K562 (cell line): ENCODE measurements at regions not wholly inside any gene's neighbourhood (a gene's known extent, or its start where the extent isn't known, plus 50 kb on each side); places are given as distances from the start of the nearest gene placed in this dataset.

Experiments
- BACH1 ChIP-seq: fragments of 200-800 bp; sonication (Bioruptor generic); IDR thresholded peaks from 2 replicates; pipeline ENCODE4 v1.6.1; 2016; ENCODE audit warnings: missing genetic modification characterization, missing compliant biosample characterization
- CTCF ChIP-seq, 3 experiments: IDR thresholded peaks in 2 of 3; conservative IDR thresholded peaks in 1 of 3; 2 replicates each; pipeline ENCODE4 v1.5.1; 2011 to 2012; ENCODE audit warnings: low read length in 3 of 3, mild to moderate bottlenecking in 3 of 3, control low read depth in 2 of 3, improper control_type of control experiment in 1 of 3, inconsistent platforms in 1 of 3, low read depth in 1 of 3, mixed read lengths in 1 of 3, moderate library complexity in 1 of 3; ENCODE audit not compliant: insufficient read depth in 2 of 3
- FOSL1 ChIP-seq: fragments of 200-800 bp; sonication (Bioruptor generic); conservative IDR thresholded peaks from 2 replicates; pipeline ENCODE4 v1.6.1; 2016; ENCODE audit warnings: missing genetic modification characterization, missing compliant biosample characterization
- SFPQ ChIP-seq: fragments of 200-400 bp; formaldehyde crosslinking; IDR thresholded peaks from 2 replicates; pipeline ENCODE4 v1.6.1; 2017; ENCODE audit warnings: mild to moderate bottlenecking, low read depth, low read length, moderate library complexity
- ZNF395 ChIP-seq: fragments of 200-800 bp; sonication (Bioruptor generic); IDR thresholded peaks from 2 replicates; pipeline ENCODE4 v1.6.1; 2017; ENCODE audit warnings: missing genetic modification characterization, missing compliant biosample characterization

- TF ChIP-seq BACH1 (tag) (no peak), SFPQ (no peak), FOSL1 (tag) (no peak), CTCF (IDR thresholded peaks at IDR 0.05 in 2 of 3, conservative IDR thresholded peaks at IDR 0.05 in 1 of 3; ENCODE audit: insufficient read depth in 2 of 3, low read depth in 1 of 3, low read length in 3 of 3) (no peak), ZNF395 (CRISPR knock-in tag) (no peak)
Measured at GRCh38 chr6:54010340-54011276, 100.6 kb upstream of the MLIP start.
